Testis (tissue), 2 donors: ENCODE measurements at regions not wholly inside any gene's neighbourhood (a gene's known extent, or its start where the extent isn't known, plus 50 kb on each side); places are given as distances from the start of the nearest gene placed in this dataset.

ENCODE experiments used
- DNase-seq: peaks from one replicate; pipeline ENCODE4 v3.0.0-alpha.2; 2019
- H3K27ac ChIP-seq, 2 donors: fragments of 200-600 bp; sonication (generic); one replicate each; pipeline ENCODE4 v1.5.1; 2019
- H3K27me3 ChIP-seq: fragments of 200-600 bp; sonication (generic); one replicate; pipeline ENCODE4 v1.5.1; 2019
- H3K36me3 ChIP-seq: fragments of 200-600 bp; sonication (generic); one replicate; pipeline ENCODE4 v1.5.1; 2017; ENCODE audit warnings: low read depth; ENCODE audit errors: missing control alignments
- H3K4me1 ChIP-seq: fragments of 200-600 bp; sonication (generic); one replicate; pipeline ENCODE4 v1.5.1; 2019
- H3K4me3 ChIP-seq, 2 donors: fragments of 200-600 bp; sonication (generic); one replicate each; pipeline ENCODE4 v1.5.1; 2017 to 2019
- H3K9me3 ChIP-seq: fragments of 200-600 bp; sonication (generic); one replicate; pipeline ENCODE4 v1.5.1; 2017
- POLR2A ChIP-seq: fragments of 450-650 bp; IDR thresholded peaks from one replicate; pipeline ENCODE4 v1.6.1; 2017; ENCODE audit warnings: antibody characterized with exemption, mild to moderate bottlenecking, moderate library complexity
- WGBS, 2 donors: methylation state at CpG; one replicate each; pipeline ENCODE4 v1.1.5; 2018; 5-methylcytosine and 5-hydroxymethylcytosine counted together
- intact Hi-C: fragments of 100-400 bp; cut with DNase I; formaldehyde crosslinking; loops from one replicate; pipeline ENCODE4 v1.15.1; 2023; ENCODE audit warnings: low total_unique reads
- TF ChIP-seq, protein P1 (sequence below), 3 experiments: fragments of 450-650 bp in 2 of 3; fragments of 200-600 bp in 1 of 3; sonication (generic) in 1 of 3; IDR thresholded peaks; one replicate each; pipeline ENCODE4 v1.5.1; 2016 to 2019; ENCODE audit warnings: antibody characterized with exemption in 3 of 3, mild to moderate bottlenecking in 2 of 3, moderate library complexity in 1 of 3

DNA sequence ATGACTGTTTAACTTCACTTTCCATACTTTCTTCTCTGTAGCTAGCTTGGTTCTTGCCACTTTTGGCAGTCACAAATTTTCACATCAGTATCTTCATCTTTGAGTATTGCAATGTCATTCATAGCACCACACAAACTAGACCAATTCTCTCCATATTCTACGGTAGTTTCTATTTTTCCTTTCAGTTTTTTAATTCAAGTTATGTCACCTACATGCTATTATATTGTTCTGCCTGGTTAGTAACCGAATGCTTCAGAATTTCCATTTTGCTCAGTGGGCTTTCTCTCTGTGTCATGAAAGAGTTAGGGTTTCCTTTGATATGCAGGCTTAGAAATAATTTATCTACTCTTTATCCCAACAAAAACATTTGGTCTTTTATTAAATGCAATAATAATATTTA, 896.5 kb downstream of the GATA3 start:
- intact Hi-C loops, result no loop called here
- TF ChIP-seq POLR2A, result no peak
- TF ChIP-seq, protein P1, sequence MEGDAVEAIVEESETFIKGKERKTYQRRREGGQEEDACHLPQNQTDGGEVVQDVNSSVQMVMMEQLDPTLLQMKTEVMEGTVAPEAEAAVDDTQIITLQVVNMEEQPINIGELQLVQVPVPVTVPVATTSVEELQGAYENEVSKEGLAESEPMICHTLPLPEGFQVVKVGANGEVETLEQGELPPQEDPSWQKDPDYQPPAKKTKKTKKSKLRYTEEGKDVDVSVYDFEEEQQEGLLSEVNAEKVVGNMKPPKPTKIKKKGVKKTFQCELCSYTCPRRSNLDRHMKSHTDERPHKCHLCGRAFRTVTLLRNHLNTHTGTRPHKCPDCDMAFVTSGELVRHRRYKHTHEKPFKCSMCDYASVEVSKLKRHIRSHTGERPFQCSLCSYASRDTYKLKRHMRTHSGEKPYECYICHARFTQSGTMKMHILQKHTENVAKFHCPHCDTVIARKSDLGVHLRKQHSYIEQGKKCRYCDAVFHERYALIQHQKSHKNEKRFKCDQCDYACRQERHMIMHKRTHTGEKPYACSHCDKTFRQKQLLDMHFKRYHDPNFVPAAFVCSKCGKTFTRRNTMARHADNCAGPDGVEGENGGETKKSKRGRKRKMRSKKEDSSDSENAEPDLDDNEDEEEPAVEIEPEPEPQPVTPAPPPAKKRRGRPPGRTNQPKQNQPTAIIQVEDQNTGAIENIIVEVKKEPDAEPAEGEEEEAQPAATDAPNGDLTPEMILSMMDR (IDR thresholded peaks at IDR 0.05), result no peak
- Histone ChIP-seq H3K4me3 (no peak overlapping the region), H3K9me3 (no peaks in the 10 kb centered on the region), H3K4me1 (no peaks in the 10 kb centered on the region), H3K27me3 (no peaks in the 10 kb centered on the region), H3K27ac (no peak overlapping the region), H3K36me3 (no peaks in the 10 kb centered on the region)
- WGBS, 2 donors, result 83 to 95% methylated on average over 2 of the region's 2 CpGs
- no peak for DNase-seq

DNA sequence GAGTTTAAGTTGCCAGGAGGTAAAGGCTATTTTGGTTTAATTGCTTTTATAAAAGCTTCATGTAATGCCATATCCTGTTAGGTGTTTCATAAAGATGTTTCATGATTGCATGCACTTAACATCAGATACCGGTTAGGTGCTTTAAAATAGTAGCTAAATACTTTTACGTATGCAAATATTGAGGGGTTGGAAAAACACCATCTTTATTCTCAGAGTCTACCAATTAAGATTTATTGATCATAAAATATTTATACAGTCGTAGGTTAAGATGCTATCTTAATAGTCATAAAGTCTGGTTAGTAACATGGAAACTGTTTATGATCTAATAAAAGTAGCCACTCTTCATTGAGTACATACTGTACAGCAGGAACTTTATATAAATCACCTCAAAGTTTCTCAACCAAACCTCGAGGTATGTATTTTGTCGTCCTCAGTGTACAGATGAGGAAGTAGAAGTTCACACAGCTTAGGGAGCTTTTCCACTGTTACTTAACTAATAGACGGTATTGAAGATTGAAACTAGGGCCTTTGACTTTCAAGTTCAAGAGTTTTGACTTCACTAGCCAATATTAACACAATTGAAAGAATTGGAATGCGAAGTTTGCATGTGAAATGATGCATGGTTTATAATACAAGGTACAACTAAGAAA, 897.1 kb downstream of the GATA3 start:
- no peak overlapping the region for H3K4me3 ChIP-seq
- H3K4me1 ChIP-seq, result no peaks in the 10 kb centered on the region
- H3K27ac ChIP-seq, result no peak overlapping the region
- H3K9me3 ChIP-seq, result no peaks in the 10 kb centered on the region
- TF ChIP-seq POLR2A, result no peak
- TF ChIP-seq, protein P1 (IDR thresholded peaks at IDR 0.05), result no peak
- intact Hi-C loops, result no loop called here
- 80 to 85% methylated on average over 7 of the region's 7 CpGs for WGBS, 2 donors
- no peaks in the 10 kb centered on the region for H3K27me3 ChIP-seq
- DNase-seq, result no peak
- H3K36me3 ChIP-seq, result no peaks in the 10 kb centered on the region

DNA sequence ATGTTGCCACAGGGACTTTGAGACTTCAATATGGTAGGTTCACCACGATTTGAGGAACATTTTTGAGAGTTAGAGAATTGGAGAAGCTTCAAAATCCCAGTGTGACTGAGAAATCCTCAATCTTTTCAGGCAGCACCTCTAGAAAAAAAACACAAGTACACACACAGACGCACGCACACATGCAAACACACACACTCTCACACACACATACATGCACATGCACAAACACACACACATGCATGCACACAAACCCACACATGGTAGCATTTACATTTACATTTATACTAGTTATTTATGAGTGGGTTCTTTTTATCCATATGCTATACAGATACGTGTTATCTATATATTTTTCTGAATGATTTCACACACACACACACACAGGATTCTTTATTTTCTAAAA, 901.9 kb downstream of the GATA3 start:
- Histone ChIP-seq H3K27ac (no peak overlapping the region), H3K4me3 (no peak overlapping the region), H3K27me3 (no peaks in the 10 kb centered on the region), H3K9me3 (no peaks in the 10 kb centered on the region), H3K4me1 (no peaks in the 10 kb centered on the region), H3K36me3 (no peaks in the 10 kb centered on the region)
- DNase-seq, result no peak
- intact Hi-C loops, result no loop called here
- TF ChIP-seq POLR2A, result no peak
- TF ChIP-seq, protein P1 (IDR thresholded peaks at IDR 0.05), result no peak
- 82 to 88% methylated on average over 4 of the region's 4 CpGs for WGBS, 2 donors

DNA sequence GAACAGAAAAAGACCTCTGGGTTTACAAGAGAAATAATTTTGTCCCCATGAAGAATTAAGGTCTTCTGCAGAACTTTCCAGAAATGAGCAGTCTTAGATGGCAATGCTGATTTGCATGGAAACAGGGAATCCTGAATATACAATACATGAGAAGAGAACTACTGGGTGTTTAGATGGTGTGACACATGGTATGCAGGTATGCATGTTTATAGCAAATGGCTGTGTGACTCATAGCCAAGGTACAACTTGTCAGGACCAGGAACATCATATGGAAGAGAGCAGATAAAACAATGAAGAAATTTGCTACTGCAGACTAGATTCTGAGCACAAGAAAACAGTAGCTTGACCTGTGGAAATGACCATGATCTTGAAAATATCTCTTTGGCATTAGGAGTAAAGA, 907.8 kb downstream of the GATA3 start:
- H3K9me3 ChIP-seq, result no peaks in the 10 kb centered on the region
- no peak overlapping the region for H3K4me3 ChIP-seq
- no peak overlapping the region for H3K27ac ChIP-seq
- H3K27me3 ChIP-seq, result no peaks in the 10 kb centered on the region
- H3K36me3 ChIP-seq, result no peaks in the 10 kb centered on the region
- no peak for DNase-seq
- no peaks in the 10 kb centered on the region for H3K4me1 ChIP-seq
- TF ChIP-seq POLR2A, result no peak
- TF ChIP-seq, protein P1 (IDR thresholded peaks at IDR 0.05), result no peak
- intact Hi-C loops, result no loop called here

DNA sequence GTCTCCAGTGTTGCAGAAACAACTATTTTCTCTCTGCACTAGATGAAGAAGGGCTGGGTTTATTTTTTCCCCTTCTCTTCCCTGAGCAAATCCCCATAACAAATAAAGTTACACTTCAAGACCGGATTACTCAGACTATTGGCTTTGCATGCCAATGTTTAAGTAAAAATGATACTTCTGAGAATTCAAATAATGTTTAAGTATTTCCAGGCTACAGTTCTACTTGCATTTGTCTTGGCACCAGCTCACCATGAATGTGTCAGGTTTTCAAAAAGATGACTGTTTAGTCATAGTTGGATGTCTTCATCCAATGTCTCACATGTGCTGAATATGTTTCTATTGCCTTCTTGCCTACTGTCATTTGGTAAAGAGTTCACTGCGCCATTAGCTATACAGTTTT, 912.6 kb downstream of the GATA3 start:
- no peak overlapping the region for H3K4me3 ChIP-seq
- no peaks in the 10 kb centered on the region for H3K9me3 ChIP-seq
- DNase-seq, result no peak
- no peaks in the 10 kb centered on the region for H3K27me3 ChIP-seq
- no peaks in the 10 kb centered on the region for H3K4me1 ChIP-seq
- 89 to 90% methylated on average over 2 of the region's 2 CpGs for WGBS, 2 donors
- TF ChIP-seq, protein P1 (IDR thresholded peaks at IDR 0.05), result no peak
- TF ChIP-seq POLR2A, result no peak
- no peaks in the 10 kb centered on the region for H3K36me3 ChIP-seq
- intact Hi-C loops, result no loop called here
- H3K27ac ChIP-seq, result no peak overlapping the region
